Panc1 (cell line): ENCODE measurements at regions not wholly inside any gene's neighbourhood (a gene's known extent, or its start where the extent isn't known, plus 50 kb on each side); places are given as distances from the start of the nearest gene placed in this dataset.

Experiments used
- ATAC-seq: fragments of 200-7000 bp; cut with Tn5 transposase; 2 replicates; pipeline ENCODE4 v1.9.1; 2020; ENCODE audit warnings: mild to moderate bottlenecking, moderate library complexity
- BruUV-seq: library from RNA; stranded (reverse); fragments of 400-500 nt; replicated peaks from 2 replicates; lab custom pipeline; 2021; lab: Mats Ljungman, UMichigan
- CTCF ChIA-PET: fragments of 300-600 bp; sonication (Branson Sonifier 250); formaldehyde crosslinking; loops from one replicate; lab custom pipeline; 2022; ENCODE audit warnings: antibody characterized with exemption; lab: Charles Lee
- POLR2A ChIA-PET: fragments of 300-600 bp; sonication (Branson Sonifier 250); formaldehyde crosslinking; loops from one replicate; lab custom pipeline; 2022; ENCODE audit warnings: antibody characterized with exemption; lab: Charles Lee
- DNase-seq: peaks from one replicate; pipeline ENCODE4 v3.0.0-alpha.2; 2010; ENCODE audit warnings: low read depth, low spot score
- H3K27ac ChIP-seq: 2 replicates; pipeline ENCODE4 v1.5.1; 2011; ENCODE audit warnings: mild to moderate bottlenecking, low read length, inconsistent platforms
- H3K27me3 ChIP-seq: fragments of 200-500 bp; sonication (Bioruptor generic); 2 replicates; pipeline ENCODE4 v1.6.0; 2014; ENCODE audit warnings: low read length, inconsistent platforms; ENCODE audit not compliant: control insufficient read depth, insufficient read depth
- H3K36me3 ChIP-seq: fragments of 200-500 bp; sonication (Bioruptor generic); 2 replicates; pipeline ENCODE4 v1.5.1; 2014; ENCODE audit warnings: inconsistent platforms, mild to moderate bottlenecking, low read length, moderate library complexity; ENCODE audit not compliant: control insufficient read depth, insufficient read depth
- H3K4me1 ChIP-seq: 2 replicates; pipeline ENCODE4 v1.5.1; 2011; ENCODE audit warnings: inconsistent platforms, mild to moderate bottlenecking, low read length, moderate library complexity; ENCODE audit not compliant: control insufficient read depth, insufficient read depth
- H3K4me3 ChIP-seq, 2 experiments: 2 replicates each; pipeline ENCODE4 v1.5.1; 2011 to 2012; ENCODE audit warnings: low read depth in 2 of 2, low read length in 2 of 2, mild to moderate bottlenecking in 2 of 2, inconsistent platforms in 1 of 2, moderate library complexity in 1 of 2
- H3K9me3 ChIP-seq: fragments of 200-500 bp; sonication (Bioruptor generic); 2 replicates; pipeline ENCODE4 v1.5.1; 2014; ENCODE audit warnings: low read depth, mild to moderate bottlenecking, inconsistent platforms, low read length, moderate library complexity; ENCODE audit not compliant: control insufficient read depth, insufficient read depth
- POLR2AphosphoS5 ChIP-seq: IDR thresholded peaks from 2 replicates; pipeline ENCODE4 v1.6.1; 2012; ENCODE audit warnings: mild to moderate bottlenecking, low read depth, low read length, moderate library complexity
- SIN3A ChIP-seq: IDR thresholded peaks from 2 replicates; pipeline ENCODE4 v1.6.1; 2012; ENCODE audit warnings: low read depth, mild to moderate bottlenecking, low read length, moderate library complexity, borderline replicate concordance; ENCODE audit not compliant: insufficient read depth
- in situ Hi-C: cut with HindIII; loops from 2 replicates; pipeline ENCODE4 v1.10.0; 2016; ENCODE audit warnings: low sequenced_read_pairs, low pct_unique_long_range_greater_than_20kb
- intact Hi-C: fragments of 100-400 bp; cut with micrococcal nuclease; formaldehyde crosslinking; loops from one replicate; pipeline ENCODE4 v1.10.0; 2022; ENCODE audit not compliant: unreplicated experiment
- TF ChIP-seq, protein P1 (sequence below): fragments of 450-650 bp; IDR thresholded peaks from 2 replicates; pipeline ENCODE4 v1.5.1; 2017; ENCODE audit warnings: mild to moderate bottlenecking
- TF ChIP-seq, protein P2 (sequence below), 2 experiments: IDR thresholded peaks; 2 replicates each; pipeline ENCODE4 v1.6.1; 2011 to 2012; ENCODE audit warnings: low read depth in 2 of 2, control low read depth in 1 of 2, low read length in 1 of 2, mild to moderate bottlenecking in 1 of 2, moderate library complexity in 1 of 2; ENCODE audit not compliant: insufficient read depth in 1 of 2

- CTCF ChIA-PET = no interaction called here
- Histone ChIP-seq H3K9me3 (no peaks in the 10 kb centered on the region), H3K4me1 (no peaks in the 10 kb centered on the region), H3K4me3 (no peak overlapping the region), H3K27me3 (no peaks in the 10 kb centered on the region), H3K36me3 (no peaks in the 10 kb centered on the region), H3K27ac (no peak overlapping the region)
- no TSS peak for BruUV-seq
- no peak for DNase-seq
- TF ChIP-seq POLR2AphosphoS5 (no peak), SIN3A (no peak)
- TF ChIP-seq, protein P1, sequence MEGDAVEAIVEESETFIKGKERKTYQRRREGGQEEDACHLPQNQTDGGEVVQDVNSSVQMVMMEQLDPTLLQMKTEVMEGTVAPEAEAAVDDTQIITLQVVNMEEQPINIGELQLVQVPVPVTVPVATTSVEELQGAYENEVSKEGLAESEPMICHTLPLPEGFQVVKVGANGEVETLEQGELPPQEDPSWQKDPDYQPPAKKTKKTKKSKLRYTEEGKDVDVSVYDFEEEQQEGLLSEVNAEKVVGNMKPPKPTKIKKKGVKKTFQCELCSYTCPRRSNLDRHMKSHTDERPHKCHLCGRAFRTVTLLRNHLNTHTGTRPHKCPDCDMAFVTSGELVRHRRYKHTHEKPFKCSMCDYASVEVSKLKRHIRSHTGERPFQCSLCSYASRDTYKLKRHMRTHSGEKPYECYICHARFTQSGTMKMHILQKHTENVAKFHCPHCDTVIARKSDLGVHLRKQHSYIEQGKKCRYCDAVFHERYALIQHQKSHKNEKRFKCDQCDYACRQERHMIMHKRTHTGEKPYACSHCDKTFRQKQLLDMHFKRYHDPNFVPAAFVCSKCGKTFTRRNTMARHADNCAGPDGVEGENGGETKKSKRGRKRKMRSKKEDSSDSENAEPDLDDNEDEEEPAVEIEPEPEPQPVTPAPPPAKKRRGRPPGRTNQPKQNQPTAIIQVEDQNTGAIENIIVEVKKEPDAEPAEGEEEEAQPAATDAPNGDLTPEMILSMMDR = no peak
- TF ChIP-seq, protein P2, sequence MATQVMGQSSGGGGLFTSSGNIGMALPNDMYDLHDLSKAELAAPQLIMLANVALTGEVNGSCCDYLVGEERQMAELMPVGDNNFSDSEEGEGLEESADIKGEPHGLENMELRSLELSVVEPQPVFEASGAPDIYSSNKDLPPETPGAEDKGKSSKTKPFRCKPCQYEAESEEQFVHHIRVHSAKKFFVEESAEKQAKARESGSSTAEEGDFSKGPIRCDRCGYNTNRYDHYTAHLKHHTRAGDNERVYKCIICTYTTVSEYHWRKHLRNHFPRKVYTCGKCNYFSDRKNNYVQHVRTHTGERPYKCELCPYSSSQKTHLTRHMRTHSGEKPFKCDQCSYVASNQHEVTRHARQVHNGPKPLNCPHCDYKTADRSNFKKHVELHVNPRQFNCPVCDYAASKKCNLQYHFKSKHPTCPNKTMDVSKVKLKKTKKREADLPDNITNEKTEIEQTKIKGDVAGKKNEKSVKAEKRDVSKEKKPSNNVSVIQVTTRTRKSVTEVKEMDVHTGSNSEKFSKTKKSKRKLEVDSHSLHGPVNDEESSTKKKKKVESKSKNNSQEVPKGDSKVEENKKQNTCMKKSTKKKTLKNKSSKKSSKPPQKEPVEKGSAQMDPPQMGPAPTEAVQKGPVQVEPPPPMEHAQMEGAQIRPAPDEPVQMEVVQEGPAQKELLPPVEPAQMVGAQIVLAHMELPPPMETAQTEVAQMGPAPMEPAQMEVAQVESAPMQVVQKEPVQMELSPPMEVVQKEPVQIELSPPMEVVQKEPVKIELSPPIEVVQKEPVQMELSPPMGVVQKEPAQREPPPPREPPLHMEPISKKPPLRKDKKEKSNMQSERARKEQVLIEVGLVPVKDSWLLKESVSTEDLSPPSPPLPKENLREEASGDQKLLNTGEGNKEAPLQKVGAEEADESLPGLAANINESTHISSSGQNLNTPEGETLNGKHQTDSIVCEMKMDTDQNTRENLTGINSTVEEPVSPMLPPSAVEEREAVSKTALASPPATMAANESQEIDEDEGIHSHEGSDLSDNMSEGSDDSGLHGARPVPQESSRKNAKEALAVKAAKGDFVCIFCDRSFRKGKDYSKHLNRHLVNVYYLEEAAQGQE (IDR thresholded peaks at IDR 0.05; ENCODE audit: insufficient read depth in 1 of 2, low read depth in 2 of 2, low read length in 1 of 2) = no peak
- no peak for ATAC-seq
- in situ Hi-C loops = no loop called here
- intact Hi-C loops = no loop called here
- POLR2A ChIA-PET = no interaction called here
Observed at GRCh38 chr11:101296896-101297295, 167.3 kb upstream of the PGR start.

- no peaks in the 10 kb centered on the region for H3K9me3 ChIP-seq
- no peak overlapping the region for H3K4me3 ChIP-seq
- CTCF ChIA-PET = no interaction called here
- ATAC-seq (no peak), DNase-seq (no peak)
- no peaks in the 10 kb centered on the region for H3K27me3 ChIP-seq
- TF ChIP-seq, protein P1 = no peak
- TF ChIP-seq POLR2AphosphoS5 = no peak
- no peak for TF ChIP-seq SIN3A
- TF ChIP-seq, protein P2 (IDR thresholded peaks at IDR 0.05; ENCODE audit: insufficient read depth in 1 of 2, low read depth in 2 of 2, low read length in 1 of 2) = no peak
- POLR2A ChIA-PET = no interaction called here
- in situ Hi-C loops (no loop called here), intact Hi-C loops (no loop called here)
- H3K36me3 ChIP-seq = no peaks in the 10 kb centered on the region
- no peaks in the 10 kb centered on the region for H3K4me1 ChIP-seq
- BruUV-seq = no TSS peak
- no peak overlapping the region for H3K27ac ChIP-seq
Observed at GRCh38 chr11:101292661-101293240, 163.1 kb upstream of the PGR start.
